ENCODE measurements at regions not wholly inside any gene's neighbourhood (a gene's known extent, or its start where the extent isn't known, plus 50 kb on each side); places are given as distances from the start of the nearest gene placed in this dataset.
"Not testable (repeated sequence)": the region's sequence is repeated elsewhere in the genome, so short reads cannot be mapped to it uniquely, and the experiment has no call there.

DNA sequence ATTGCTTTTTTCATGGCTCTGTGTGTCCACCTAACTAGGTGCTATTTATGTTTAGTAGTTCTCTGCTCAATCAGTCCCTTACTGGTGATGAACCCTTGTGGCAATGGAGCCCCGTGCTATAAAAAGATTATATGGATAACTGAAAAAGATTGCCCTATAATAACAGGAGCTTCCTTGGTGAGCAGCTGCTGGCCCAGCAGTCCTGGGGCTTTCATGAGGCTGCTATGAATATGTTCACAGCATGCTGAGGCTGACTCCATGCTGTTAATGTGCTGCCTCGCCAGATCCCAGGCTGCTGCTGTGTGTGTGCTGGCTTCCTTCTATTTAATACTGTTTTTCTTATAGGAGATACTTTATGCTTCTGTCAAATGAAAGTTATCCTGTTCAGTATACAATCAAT is 357.5 kb downstream of the TAF11L14 start:
- DNase-seq: no peak
- no peak for ATAC-seq
- no peaks in the 10 kb centered on the region for H3K36me3 Mint-ChIP-seq (ENCODE audit: low read depth)
- no peak overlapping the region for H3K27ac Mint-ChIP-seq
- H3K27me3 Mint-ChIP-seq: no peaks in the 10 kb centered on the region
- no peaks in the 10 kb centered on the region for H3K9me3 ChIP-seq (ENCODE audit: control insufficient read depth, low read length, poor library complexity, severe bottlenecking)
- H3K4me1 Mint-ChIP-seq: no peaks in the 10 kb centered on the region
- no peak overlapping the region for H3K4me3 Mint-ChIP-seq

DNA sequence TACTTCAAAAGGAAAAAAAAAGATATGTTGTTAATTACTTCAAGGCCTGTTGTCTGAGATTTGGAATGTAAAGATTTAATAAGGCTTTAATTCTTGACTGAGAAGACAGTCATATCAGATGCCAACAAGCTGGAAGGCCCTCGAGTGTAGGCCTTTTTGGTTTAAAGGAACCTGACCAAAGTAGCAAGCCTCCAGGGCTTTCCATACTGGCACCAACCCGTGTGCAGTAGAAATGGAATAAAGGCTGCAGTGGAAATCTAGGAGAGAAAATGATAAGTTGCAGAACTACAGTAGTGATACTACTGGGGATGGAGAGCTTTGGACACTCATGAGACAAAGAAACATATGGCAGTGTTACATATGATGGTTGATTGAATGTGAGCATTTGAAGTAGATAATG is 358.0 kb downstream of the TAF11L14 start:
- Mint-ChIP-seq H3K4me1 (no peaks in the 10 kb centered on the region), H3K27ac (no peak overlapping the region), H3K36me3 (ENCODE audit: low read depth) (no peaks in the 10 kb centered on the region), H3K4me3 (no peak overlapping the region), H3K27me3 (no peaks in the 10 kb centered on the region)
- no peaks in the 10 kb centered on the region for H3K9me3 ChIP-seq (ENCODE audit: control insufficient read depth, low read length, poor library complexity, severe bottlenecking)
- DNase-seq (no peak), ATAC-seq (no peak)

DNA sequence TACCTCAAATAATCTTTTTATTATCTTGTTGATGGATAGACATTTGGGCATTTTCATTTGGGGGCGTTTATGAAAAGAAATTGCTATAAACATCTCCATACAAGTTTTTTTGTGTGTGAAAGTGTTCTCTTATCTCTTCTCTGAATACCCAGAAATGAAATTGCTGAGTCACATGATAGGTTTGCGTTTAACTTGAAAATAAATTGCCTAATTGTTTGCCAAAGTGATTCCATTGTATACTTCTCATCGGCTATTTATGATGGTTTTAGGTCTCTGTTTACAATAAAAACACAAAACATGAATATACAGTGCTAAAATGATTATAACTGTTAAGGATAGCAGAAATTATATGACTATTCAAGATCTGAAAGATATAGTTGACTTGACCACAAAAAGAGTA is 361.7 kb downstream of the TAF11L14 start:
- Mint-ChIP-seq H3K27ac (no peak overlapping the region), H3K4me3 (no peak overlapping the region), H3K36me3 (ENCODE audit: low read depth) (no peaks in the 10 kb centered on the region), H3K27me3 (no peaks in the 10 kb centered on the region), H3K4me1 (no peaks in the 10 kb centered on the region)
- DNase-seq: no peak
- no peak for ATAC-seq
- H3K9me3 ChIP-seq (ENCODE audit: control insufficient read depth, low read length, poor library complexity, severe bottlenecking): no peaks in the 10 kb centered on the region

DNA sequence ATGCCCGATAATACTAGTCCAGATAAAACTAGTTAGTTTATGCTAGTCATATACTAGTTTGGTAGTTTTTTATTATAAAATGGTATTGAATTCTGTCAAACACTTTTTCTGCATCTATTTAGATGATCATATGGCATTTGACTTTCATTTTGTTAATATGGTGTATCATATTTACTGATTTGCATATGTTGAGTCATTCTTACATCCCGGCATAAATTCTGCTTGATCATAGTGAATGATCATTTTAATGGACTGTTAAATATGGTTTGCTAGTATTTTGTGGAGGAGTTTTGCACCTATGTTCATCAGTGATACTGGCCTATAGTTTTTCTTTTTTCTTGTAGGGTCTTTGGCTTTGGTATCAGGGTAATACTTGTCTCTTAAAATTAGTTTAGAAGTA is 365.6 kb downstream of the TAF11L14 start:
- Mint-ChIP-seq H3K27me3 (no peaks in the 10 kb centered on the region), H3K27ac (no peak overlapping the region), H3K4me1 (no peaks in the 10 kb centered on the region), H3K36me3 (ENCODE audit: low read depth) (no peaks in the 10 kb centered on the region), H3K4me3 (no peak overlapping the region)
- H3K9me3 ChIP-seq (ENCODE audit: control insufficient read depth, low read length, poor library complexity, severe bottlenecking): no peaks in the 10 kb centered on the region
- no peak for ATAC-seq
- DNase-seq: no peak

DNA sequence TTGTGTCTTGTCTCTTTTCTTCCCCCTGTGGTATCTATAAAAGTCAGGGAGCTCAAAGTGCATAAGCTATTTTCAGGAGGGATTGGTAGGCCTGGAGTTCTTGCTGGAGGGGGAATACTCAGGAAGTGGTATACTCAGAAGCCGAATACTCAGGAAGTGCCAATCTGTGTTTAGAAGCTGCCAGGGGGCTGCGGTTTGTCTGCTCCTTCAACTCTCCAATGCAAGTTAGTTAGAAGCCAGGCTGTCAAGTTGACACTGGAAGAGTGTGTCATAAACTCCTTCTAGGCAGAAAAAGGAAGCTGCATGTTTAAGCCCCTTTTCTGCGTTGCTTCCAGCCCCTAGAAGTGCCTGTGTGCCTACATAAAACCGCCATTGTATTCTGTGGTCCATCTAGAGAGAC is 366.5 kb downstream of the TAF11L14 start:
- Mint-ChIP-seq H3K4me1 (no peaks in the 10 kb centered on the region), H3K36me3 (ENCODE audit: low read depth) (no peaks in the 10 kb centered on the region), H3K27me3 (no peaks in the 10 kb centered on the region), H3K4me3 (no peak overlapping the region), H3K27ac (no peak overlapping the region)
- DNase-seq (no peak), ATAC-seq (no peak)
- no peaks in the 10 kb centered on the region for H3K9me3 ChIP-seq (ENCODE audit: control insufficient read depth, low read length, poor library complexity, severe bottlenecking)

DNA sequence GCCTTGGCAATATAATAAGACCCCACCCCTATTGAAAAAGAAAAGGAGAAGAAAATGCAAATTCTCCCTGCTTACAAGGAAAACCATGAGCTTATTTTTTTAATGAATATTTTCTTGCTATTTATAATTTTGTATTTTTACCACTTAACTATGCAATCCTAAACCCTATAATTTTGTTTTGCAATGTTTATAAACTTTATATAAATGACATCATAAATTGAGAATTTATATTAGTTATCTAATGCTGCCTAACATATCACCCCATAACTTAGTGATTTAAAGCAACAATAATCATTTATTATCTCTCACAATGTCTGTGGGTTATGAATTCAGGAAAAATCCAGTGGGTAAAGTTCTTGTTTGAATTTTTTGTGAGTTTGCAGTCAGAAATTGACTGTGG is 369.1 kb downstream of the TAF11L14 start:
- ATAC-seq: no peak
- Mint-ChIP-seq H3K27ac (no peak overlapping the region), H3K4me1 (no peaks in the 10 kb centered on the region), H3K36me3 (ENCODE audit: low read depth) (no peaks in the 10 kb centered on the region), H3K4me3 (no peak overlapping the region), H3K27me3 (no peaks in the 10 kb centered on the region)
- DNase-seq: no peak
- no peaks in the 10 kb centered on the region for H3K9me3 ChIP-seq (ENCODE audit: control insufficient read depth, low read length, poor library complexity, severe bottlenecking)

DNA sequence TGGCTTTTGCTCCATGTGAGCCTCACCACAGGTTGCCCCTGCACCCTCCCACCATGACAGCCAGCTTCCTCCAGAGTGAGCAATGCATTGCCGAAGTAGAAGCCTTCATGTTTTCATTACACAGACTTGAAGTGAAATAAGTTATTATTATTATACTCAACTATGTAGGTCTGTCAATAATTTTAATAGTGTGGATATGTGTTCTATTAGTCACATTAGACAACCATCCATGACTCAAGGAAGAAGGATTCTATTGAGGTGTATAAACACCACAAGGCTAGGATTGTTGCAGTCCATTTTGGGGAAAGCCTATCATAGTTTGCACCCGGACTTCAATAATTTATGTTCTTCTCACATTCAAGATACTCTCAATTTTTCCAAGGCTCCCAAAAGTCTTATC is 369.5 kb downstream of the TAF11L14 start:
- no peaks in the 10 kb centered on the region for H3K9me3 ChIP-seq (ENCODE audit: control insufficient read depth, low read length, poor library complexity, severe bottlenecking)
- Mint-ChIP-seq H3K4me1 (no peaks in the 10 kb centered on the region), H3K27ac (no peak overlapping the region), H3K27me3 (no peaks in the 10 kb centered on the region), H3K4me3 (no peak overlapping the region), H3K36me3 (ENCODE audit: low read depth) (no peaks in the 10 kb centered on the region)
- DNase-seq (no peak), ATAC-seq (no peak)

DNA sequence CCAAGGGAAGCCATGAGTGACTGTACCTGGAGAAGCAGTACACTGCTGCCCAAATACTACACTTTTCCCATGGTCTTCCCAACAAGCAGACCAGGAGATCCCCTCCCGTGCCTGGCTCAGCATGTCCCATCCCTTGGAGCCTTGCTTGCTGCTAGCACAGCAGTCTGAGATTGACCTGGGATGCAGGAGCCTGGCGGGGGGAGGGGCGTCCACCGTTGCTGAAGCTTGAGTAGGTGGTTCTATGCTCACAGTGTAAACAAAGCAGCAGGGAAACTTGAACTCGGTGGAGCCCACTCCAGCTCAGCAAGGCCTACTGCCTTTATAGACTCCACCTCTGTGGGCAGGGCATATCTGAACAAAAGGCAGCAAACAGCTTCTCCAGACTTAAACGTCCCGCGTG is 372.0 kb downstream of the TAF11L14 start:
- H3K36me3 Mint-ChIP-seq (ENCODE audit: low read depth); H3K9me3 ChIP-seq (ENCODE audit: control insufficient read depth, low read length, poor library complexity, severe bottlenecking); H3K4me1 Mint-ChIP-seq; H3K4me3 Mint-ChIP-seq; H3K27me3 Mint-ChIP-seq; H3K27ac Mint-ChIP-seq; ATAC-seq; DNase-seq: not testable (repeated sequence)

DNA sequence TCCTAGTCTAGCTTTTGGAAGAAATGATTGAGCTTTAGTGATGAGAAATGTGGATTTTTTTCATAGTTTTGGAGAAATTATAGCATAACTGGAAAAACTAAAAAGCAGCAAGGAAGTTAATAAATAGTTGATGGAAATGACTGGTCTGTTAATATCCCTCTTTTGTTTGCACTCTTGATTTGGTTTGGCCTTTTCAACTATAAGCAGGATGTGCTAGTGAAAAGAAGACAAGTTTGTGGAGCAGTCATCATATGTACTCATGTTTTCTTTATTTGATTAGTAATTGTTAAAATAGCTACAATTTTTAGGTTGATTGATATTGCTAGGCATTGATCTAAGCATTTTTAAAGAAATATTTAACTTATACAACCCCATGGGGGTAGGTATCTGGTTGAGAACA is 374.7 kb downstream of the TAF11L14 start:
- DNase-seq (no peak), ATAC-seq (no peak)
- Mint-ChIP-seq H3K27ac (no peak overlapping the region), H3K36me3 (ENCODE audit: low read depth) (no peaks in the 10 kb centered on the region), H3K4me1 (no peaks in the 10 kb centered on the region), H3K27me3 (no peaks in the 10 kb centered on the region), H3K4me3 (no peak overlapping the region)
- H3K9me3 ChIP-seq (ENCODE audit: control insufficient read depth, low read length, poor library complexity, severe bottlenecking): no peaks in the 10 kb centered on the region

DNA sequence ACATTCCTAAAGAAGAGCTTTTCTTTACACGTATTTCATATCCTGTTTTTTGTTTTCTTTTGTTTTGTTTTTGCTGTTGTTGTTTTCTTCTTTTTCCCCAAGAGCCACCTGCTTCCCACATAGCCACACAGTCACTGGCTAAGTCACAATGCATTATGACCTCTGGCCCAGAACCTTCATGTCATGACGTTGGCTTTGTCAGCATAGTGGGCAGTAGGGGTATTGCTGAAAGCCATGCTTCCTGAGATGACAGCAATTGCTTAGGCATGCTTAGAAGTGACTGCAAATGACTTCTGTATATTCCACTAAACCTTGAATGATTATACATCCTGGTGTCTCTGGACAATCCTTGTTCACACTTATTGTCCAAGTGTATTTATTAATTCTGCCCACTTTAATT is 375.8 kb downstream of the TAF11L14 start:
- Mint-ChIP-seq H3K4me1 (no peaks in the 10 kb centered on the region), H3K27ac (no peak overlapping the region), H3K4me3 (no peak overlapping the region), H3K36me3 (ENCODE audit: low read depth) (no peaks in the 10 kb centered on the region), H3K27me3 (no peaks in the 10 kb centered on the region)
- no peaks in the 10 kb centered on the region for H3K9me3 ChIP-seq (ENCODE audit: control insufficient read depth, low read length, poor library complexity, severe bottlenecking)
- ATAC-seq (no peak), DNase-seq (no peak)

DNA sequence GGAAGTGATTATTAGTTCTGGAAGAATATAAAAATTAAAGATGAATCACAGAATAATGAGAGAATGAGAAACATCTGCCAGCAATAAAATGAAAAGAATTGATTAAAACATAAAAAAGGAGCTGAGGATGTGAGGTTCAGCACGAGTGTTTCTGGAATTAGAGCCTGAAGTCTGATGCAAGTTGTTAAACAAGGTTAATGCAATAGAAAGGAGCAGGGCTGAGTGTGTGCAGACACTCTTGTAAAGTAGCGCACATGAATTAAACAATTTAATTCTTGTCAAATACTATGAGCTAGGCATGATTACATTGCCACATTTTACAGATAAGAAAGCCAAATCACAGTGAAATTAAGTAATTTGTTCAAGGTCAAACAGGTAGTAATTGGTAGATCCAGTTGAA is 384.2 kb downstream of the TAF11L14 start:
- no peaks in the 10 kb centered on the region for H3K9me3 ChIP-seq (ENCODE audit: control insufficient read depth, low read length, poor library complexity, severe bottlenecking)
- ATAC-seq (no peak), DNase-seq (no peak)
- Mint-ChIP-seq H3K4me1 (no peaks in the 10 kb centered on the region), H3K27me3 (no peaks in the 10 kb centered on the region), H3K27ac (no peak overlapping the region), H3K4me3 (no peak overlapping the region), H3K36me3 (ENCODE audit: low read depth) (no peaks in the 10 kb centered on the region)

DNA sequence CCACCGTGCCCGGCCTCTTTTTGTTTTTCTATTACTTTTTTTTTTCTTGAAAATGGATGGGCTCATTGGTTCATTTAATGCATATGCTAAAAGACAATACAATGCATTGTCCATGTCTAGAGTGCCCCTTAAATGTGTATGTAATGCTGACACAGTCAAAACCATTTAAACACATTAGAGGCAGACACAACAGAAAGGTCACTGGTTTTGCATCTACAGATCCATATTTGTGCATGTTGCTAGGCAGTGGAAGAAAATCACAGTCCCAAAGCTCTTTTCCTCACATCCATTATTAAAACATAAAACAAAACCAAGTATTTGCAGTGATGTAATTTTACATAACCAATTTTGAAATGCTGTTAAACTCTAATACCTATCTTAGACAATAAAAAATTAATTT is 389.0 kb downstream of the TAF11L14 start:
- H3K9me3 ChIP-seq (ENCODE audit: control insufficient read depth, low read length, poor library complexity, severe bottlenecking): no peaks in the 10 kb centered on the region
- no peak for DNase-seq
- Mint-ChIP-seq H3K4me3 (no peak overlapping the region), H3K4me1 (no peaks in the 10 kb centered on the region), H3K36me3 (ENCODE audit: low read depth) (no peaks in the 10 kb centered on the region), H3K27ac (no peak overlapping the region), H3K27me3 (no peaks in the 10 kb centered on the region)
- ATAC-seq: no peak

DNA sequence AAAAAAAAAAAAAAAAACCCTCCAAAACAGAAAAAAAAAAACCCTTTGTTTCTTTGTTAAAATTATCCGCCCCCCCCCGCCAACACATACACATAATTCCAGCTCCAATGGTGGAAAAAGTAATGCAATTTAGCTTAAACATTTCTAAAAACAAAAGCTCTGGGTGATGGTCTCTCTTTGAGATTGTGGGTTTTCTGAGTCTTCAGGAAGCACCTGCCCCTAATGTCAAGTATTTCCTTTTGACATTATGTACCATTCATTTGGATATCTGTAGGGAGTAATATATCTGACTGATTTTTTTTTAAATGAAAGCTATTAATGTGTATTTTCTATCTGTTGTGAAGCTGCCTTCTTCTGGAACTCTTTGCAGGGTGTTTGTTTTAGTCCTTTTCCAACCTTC is 389.7 kb downstream of the TAF11L14 start:
- H3K27me3 Mint-ChIP-seq: no peaks in the 10 kb centered on the region
- no peaks in the 10 kb centered on the region for H3K9me3 ChIP-seq (ENCODE audit: control insufficient read depth, low read length, poor library complexity, severe bottlenecking)
- H3K4me3 Mint-ChIP-seq: no peak overlapping the region
- H3K36me3 Mint-ChIP-seq (ENCODE audit: low read depth): no peaks in the 10 kb centered on the region
- H3K27ac Mint-ChIP-seq: no peak overlapping the region
- no peak for DNase-seq
- H3K4me1 Mint-ChIP-seq: no peaks in the 10 kb centered on the region
- no peak for ATAC-seq

DNA sequence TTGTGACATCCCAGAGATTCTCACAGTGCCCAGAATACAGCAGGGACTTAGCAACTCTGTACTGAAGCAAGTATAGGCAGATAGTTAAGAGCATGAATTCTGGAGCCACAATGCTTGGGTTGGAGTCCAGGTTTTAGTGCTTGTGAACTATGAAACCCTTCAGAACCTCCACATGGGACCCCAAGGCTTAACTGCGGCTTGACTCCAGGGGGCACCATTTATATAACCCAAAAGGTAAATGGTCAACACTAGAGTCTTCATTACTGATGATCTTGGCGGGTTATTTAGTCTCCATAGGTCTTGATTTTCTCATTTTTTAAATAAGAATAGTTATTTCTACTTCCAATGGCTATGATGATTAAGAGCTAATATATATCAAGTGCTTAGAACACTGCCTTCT is 390.3 kb downstream of the TAF11L14 start:
- no peaks in the 10 kb centered on the region for H3K36me3 Mint-ChIP-seq (ENCODE audit: low read depth)
- H3K27me3 Mint-ChIP-seq: no peaks in the 10 kb centered on the region
- no peak overlapping the region for H3K27ac Mint-ChIP-seq
- ATAC-seq (no peak), DNase-seq (no peak)
- no peak overlapping the region for H3K4me3 Mint-ChIP-seq
- H3K9me3 ChIP-seq (ENCODE audit: control insufficient read depth, low read length, poor library complexity, severe bottlenecking): no peaks in the 10 kb centered on the region
- no peaks in the 10 kb centered on the region for H3K4me1 Mint-ChIP-seq

Measured in T-helper 17 cell (primary cell).